HUDEP-2 (cell line): ENCODE measurements at regions not wholly inside any gene's neighbourhood (a gene's known extent, or its start where the extent isn't known, plus 50 kb on each side); places are given as distances from the start of the nearest gene placed in this dataset.
"Not testable (repeated sequence)": the region's sequence is repeated elsewhere in the genome, so short reads cannot be mapped to it uniquely, and the experiment has no call there.

ENCODE experiments used
- DNase-seq, 76 experiments: peaks; one replicate each; lab custom pipeline; 2025; ENCODE audit not compliant: unreplicated experiment in 76 of 76; lab: John Stamatoyannopoulos, UW

DNA sequence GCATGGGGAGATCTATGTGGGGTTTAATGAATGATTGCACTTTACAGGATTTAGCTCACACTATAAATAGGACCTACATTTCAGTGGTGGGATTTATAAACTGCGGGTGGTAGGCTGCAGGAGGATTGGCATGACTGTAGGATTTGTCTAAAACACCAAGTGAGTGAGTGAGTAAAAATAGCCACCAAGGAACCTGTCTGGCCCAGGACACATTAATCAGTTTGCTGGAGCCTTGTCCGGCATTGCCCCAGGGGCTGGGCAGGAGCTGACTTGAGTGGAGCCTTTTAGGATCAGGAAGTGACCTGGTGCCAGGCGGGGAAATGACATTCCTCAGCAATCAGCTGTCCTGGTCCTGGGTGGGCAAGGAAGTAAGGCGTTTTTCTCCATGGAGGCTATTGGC is 193.9 kb upstream of the ADRA1D start:
- no peak for DNase-seq

DNA sequence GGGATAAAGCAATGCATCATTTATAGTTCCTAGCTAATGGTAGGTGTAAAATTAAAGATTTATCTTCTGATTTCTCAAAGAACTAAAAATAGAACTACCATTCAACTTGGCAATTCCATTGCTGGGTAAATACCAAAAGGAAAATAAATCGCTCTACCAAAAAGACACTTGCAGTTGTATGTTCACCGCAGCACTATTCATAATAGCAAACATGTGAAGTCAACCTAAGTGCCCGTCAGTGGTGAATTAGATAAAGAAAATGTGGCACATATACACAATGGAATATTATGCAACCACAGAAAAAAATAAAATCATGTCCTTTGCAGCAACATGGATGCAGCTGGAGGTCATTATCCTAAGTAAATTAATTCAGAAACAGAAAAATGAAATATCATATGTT is 192.8 kb upstream of the ADRA1D start:
- DNase-seq, result no peak

DNA sequence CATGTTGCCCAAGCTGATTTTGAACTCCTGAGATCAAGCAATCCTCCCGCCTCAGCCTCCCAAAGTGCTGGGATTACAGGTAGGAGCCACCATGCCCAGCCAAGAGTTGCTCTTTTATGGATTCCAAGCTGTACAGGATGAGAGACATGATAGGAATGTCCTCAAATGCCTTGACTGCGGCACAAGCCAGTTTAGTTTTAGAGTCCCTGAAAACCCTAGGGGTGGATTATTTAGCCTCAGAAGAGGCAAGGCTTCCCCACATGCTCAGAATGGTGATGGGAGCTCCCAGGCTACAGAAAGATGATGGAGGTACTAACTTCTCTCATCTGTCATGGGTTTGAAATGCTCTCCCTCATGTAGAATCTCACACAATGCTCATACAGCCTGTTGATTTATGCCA is 192.1 kb upstream of the ADRA1D start:
- no peak for DNase-seq

DNA sequence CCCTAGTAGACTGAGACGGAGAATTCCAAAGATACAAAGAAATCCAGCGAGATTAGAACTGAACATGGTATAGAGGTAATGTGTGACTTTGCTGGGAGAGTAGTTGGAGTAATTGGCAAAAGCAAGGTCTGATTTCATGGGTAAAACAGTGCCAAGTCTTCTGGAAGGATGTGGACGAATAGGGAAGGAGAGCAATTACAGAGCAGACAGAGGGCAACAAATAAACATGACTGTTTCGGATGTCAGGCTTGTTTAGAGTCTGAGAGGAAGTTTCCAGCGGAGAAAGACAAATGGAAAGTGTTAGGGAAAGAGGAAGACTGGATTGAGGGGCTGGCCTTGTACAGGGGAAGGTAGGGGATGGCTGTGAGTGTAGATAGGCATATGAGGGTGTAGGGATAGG is 190.4 kb upstream of the ADRA1D start:
- no peak for DNase-seq

DNA sequence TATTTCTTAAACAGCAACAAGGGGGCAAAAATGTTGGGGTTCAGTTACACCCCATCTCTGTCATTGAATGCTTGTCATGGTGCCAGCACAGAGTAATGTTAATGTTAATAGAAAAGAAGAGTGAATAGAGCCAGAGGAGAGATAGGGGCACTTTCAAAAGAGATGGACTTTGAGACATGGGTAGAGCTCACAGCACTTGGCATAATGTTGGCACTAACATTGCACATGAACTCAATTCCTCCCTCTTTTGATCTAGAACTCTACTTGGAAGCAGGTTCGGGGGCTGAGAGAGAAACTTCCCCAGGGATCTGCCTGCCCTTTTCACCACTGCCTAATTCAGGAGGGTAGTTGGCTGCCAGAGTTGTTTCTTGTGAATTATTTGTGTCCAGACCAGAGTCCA is 188.0 kb upstream of the ADRA1D start:
- no peak for DNase-seq

DNA sequence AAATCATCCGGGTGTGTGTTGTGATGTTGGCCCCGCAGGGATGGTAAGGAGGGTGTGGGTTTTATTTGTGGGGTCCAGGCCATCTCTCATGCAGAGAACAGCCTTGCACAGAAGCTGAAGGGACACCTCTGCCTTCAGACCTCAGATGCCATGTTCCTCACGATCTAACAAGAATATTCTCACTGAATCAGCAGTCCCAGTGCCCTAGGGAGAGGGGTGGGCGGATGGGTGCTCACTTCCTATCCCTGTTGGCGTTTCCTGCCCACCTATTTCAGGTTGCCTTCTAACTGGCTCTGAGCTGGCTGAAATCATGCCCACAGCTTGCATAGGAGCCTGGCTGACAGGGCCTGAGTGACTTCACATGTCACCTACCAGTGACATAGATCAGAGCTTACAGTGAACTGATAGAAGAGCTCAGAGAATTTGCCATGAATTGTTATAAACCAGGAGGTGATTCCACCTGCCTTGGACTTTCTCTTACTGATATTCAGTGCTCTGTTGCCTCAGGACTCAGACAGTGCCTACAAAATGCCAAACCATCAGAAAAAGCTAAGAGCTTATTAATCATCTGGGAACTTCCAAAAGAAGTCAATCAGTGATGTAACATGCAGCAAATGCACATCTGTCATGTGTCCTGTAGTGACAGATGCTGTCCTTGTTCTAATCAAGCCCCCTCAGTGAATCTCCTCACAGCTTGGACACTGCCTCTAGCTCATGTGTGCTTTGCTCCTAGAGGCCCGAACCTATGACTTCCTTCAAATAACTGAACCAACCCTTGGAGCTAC is 186.8 kb upstream of the ADRA1D start:
- no peak for DNase-seq

DNA sequence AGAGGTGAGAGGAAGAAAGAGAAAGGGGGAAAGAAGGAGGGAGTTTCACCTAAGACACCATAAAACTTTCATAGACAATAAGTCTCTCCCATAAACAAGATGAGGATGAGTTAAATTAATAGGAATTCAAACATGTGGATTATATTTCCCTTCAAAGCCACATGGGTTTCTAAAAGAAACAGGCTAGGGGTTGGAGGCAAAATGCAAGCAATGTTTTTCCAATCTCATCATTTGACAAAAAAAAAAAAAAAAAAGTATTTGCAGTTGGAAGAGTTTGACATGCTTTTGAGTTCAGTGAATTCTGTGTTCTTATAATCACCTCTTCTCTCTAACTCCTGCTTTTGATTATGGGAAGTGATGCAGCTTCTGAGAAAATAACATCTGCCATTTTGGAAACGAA is 186.1 kb upstream of the ADRA1D start:
- no peak for DNase-seq

DNA sequence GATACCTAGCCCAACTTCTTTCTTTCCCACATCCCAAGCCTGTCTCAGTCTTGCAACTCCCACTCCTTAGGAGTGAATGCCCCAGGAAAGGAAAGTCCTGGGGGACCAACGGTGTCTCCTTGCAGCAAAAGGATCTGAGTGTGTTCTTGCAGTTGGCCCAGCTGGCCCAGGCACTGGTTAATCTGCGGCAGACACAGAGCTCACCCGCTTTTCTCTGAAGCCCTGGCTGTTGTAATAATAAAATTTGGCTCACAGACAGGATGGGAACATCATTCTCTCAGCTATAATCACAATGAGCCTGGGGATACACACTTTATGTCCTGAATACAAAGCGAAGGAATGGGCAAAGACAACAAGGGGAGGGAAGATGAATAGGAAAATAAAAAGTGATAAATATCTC is 185.6 kb upstream of the ADRA1D start:
- DNase-seq, result no peak

DNA sequence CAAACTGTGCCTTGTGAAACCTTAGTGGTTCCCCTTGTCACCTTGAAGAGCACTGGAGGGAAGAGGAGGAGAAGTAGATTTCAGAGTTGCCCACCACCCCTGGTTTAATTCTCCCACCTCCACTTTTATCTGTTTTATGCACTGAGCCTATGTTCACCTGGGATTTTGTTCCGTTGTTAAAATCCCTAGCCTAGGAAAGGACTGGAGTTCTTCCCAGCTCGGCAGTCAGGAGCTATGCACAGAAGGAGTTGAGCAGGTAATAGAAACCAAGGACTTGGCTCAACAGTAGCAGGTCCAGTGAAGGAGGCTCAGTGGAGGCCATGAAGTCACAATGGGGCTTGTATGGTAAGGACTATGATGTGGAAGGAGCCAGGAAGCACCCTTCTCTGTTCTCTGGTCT is 182.4 kb upstream of the ADRA1D start:
- DNase-seq, result no peak

DNA sequence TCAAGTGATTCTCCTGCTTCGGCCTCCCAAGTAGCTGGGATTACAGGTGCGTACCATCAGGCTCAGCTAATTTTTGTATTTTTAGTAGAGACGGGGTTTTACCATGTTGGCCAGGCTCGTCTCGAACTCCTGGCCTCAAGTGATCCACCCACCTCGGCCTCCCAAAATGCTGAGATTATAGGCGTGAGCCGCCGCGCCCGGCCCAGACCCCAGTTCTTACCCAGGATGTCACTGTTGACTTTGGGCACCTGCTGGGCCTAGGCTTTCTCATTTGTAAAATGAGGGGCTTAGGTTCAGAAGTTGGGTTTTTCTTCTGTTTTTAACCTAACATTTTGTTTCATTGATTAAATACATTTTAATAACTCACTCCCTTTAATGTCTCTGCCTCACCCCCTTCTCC is 181.7 kb upstream of the ADRA1D start:
- DNase-seq, result not testable (repeated sequence)

DNA sequence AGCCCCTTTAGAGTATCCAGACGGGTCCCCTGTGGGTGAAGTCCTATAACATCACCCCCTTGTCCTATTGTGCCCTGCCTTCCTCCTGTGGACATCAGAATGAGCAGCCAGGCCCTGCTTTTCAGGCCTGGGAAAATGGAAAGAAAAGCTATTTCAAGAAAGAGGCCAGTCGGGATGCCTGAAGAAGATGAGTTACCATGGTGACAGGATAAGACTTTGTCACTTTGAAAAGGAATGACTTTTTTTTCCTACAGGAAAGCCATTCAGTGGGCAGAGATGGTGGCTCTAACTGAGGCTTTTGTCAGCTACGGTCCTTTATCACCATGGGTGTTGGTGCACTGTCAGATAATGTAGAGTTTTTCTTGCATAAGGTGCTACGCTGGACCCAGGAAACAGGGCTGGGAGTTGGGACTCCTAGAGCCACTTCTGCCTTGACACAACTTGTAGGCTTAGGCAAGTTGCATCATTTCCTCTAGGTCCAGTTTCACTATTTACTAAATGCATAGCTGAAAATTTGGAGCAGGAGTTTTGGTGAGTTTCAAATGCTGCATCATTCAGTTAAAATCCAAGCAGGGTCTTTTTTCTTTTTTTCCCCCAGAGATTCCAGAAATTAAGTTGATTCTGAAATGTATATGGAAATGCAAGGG is 179.0 kb upstream of the ADRA1D start:
- DNase-seq, result no peak

DNA sequence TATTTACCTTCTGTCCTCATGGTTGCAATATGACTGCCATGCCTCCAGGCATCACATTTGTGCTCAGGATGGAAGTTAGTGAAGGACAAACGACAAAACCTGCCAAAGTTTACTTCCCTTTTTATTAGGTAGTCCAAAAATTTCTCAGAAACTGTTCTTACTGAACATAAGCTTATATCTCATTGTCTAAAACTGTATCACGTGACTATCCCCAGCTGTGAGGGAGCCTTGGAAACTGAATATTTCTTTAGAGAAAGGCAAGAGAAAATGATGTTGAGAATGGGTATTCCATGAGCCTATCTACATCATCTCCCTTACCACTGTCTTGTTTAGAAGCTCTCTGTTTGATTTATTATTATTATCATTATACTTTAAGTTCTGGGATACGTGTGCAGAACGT is 169.1 kb upstream of the ADRA1D start:
- DNase-seq, result no peak

DNA sequence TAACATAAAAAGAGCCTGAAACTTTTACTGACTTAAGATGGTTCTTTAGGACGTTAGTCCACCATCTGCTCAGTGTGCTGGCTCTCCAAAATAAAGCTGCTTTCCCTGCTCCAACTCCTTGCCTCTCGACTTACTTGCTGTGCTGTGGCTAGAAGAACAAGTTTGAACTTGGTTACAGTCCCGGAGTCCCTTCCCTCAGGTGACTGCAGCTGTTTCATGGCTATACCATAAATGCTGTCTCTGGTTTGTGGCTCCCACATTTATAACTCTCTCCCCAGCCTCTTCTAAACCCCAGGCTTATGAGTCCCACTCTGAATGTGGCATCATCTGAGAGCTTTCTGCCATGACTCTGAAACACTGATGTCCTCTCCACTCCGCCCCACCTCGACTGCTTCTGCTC is 166.2 kb upstream of the ADRA1D start:
- no peak for DNase-seq

DNA sequence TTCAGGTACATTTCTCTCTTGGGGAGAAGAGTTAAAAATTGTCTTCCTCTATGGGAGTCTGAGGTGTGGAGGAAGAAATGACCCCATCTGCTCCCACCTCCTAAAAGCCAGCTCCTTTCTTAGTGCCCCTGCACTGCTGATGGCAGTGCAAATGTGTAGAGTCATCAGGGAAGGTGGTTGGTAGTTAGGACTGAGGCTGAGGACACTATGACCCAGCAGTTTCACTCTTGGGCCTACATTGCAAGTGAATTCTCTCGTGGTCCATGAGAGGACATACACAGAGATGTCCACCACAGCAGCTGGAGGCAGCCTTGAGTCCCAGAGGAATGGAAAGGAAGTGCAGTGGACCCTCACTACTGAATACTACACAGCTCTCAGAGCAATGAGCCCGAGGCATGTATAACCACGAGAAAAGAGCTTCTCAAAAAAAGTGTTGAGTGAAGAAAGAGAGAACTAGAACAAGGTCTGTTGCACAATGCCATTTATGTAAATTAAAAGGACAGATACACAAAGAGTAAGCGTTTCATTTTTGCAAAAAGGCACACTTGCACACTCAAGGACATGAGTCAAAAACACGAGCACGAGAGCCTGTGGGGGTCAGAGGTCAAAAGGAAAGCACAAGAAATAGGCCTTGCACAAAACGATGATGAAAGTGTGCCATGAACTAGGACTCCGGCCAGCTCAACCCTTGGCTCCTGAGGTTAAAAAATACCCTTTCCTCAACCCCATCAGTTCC is 164.4 kb upstream of the ADRA1D start:
- no peak for DNase-seq

DNA sequence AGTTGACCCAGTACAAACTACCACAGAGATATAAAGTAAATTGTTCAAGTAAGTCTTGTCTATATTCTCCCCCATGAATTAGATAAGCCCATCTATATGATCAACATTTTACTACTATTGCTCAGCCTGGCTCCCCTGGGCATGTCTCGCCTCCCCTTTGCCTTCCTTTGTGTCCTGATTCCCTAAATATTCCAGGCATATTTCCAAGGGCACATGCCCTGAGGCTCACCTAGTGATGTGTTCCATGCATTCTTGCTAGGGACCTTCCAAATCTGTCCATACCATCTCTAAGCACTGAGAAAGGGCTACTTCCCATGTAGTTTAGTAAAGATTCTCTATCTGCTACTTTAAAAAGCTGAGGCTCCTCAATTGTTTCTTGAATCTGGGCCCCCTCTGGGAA is 163.1 kb upstream of the ADRA1D start:
- DNase-seq, result no peak

DNA sequence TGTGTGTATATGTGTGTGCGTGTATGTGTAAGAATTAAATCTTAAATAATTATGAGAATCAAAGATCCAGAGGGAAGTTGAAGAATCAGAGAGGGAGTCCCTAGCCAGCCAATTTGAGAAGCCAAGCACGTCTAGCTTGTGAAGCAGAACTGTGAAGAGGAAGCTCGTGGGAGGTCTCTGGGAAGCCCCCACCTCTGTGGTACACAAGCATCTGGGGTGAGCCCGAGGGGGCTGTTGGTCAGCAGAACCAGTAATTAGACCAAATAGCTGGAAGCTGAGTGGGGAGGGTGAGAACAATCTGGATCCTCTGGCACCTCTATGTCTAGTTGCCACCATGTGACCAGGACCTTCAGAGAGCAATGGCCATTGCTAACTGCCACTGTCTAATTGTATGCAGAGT is 162.7 kb upstream of the ADRA1D start:
- no peak for DNase-seq

DNA sequence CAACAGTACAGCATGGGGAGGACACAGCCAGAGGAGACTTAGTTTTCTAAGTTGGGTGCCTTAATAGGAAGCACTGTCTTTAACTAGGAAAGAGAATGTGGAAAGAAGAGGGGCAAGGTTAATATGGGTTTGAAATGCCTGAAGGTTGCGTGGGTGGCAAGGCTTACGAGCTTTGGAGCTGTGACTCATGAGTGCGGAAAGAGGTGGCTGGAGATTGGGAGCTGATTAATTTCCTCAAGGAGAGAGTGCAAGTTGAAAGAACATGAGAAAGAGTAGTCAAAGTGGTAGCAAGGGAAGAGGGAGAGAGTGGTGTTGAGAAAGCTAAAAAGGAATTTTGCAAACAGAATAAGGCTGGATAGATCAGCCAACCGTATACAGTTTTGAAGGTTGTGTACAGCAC is 157.5 kb upstream of the ADRA1D start:
- DNase-seq, result no peak

DNA sequence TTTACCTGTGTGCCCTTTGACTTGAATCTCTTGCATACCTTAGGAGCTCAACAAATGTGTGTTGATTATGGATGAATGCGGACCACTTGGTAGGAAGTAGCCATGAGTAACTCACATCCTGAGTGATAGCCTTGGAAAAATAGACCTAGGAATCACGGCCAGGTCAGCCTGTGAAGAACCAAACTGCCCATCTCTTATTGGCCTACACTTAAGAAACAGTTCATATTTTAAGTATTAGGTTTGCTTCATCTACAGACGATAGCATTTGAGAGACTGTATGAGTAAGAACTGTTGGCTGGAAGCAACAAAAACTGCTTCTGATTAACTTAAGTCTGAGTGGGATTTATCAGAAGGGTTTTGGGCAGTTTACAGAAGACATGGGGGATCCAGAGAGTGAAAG is 152.5 kb upstream of the ADRA1D start:
- no peak for DNase-seq

DNA sequence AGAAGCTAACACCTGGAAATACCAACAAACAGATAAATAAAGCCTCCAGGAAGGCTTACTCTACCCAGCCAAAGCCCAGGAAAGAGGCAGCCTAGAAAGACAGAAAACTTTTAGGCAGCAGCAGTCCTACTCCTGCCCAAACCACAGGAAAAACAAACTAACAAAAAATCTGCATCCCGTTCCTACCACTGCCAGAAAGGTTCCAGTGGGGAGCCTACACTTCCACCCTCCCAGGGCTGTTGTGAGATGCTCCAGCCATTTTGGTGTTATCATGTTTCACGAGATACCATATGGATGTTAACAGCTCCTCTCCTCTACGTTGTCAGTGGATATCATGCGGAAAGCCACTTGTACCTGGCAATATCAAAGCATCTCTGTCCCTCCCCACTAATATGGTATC is 135.9 kb upstream of the ADRA1D start:
- DNase-seq, result no peak

DNA sequence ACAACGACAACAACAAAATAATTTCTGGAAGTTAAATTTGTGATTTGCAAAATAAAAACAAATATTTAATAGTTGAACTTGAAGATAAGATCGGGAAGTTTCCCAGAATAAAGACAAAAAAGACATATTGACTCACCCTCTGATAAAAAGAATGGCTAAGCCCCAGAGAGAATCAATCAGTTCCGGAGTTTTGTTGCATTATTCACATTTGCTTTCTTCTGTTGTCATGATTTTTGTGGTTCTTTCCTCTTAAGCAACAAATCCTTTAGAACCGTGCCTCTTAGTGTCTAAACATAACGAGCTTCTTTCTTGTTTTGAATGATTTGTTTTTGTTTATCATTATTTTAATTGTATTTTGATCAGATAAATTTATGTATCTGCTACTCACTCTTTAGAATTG is 134.9 kb upstream of the ADRA1D start:
- DNase-seq, result no peak

DNA sequence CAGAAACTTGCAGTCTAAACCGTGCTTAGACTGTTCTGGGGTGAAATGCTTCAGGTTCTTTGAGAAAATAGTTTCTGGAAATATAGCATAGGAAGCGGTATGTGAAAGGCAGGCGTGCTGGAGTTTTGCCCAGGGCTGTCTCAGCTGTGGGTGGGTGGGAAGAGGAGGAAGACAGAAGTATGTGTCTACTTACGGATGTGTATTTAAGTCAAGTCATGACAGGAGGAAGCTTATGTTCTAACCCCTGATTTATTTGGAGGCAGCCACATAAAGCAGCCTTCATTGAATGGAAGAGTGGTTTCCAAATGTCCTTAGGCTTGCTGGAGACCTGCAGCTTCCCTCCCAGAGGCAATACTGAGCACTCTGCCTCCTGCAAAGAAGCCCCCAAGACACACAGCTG is 126.8 kb upstream of the ADRA1D start:
- DNase-seq, result no peak

DNA sequence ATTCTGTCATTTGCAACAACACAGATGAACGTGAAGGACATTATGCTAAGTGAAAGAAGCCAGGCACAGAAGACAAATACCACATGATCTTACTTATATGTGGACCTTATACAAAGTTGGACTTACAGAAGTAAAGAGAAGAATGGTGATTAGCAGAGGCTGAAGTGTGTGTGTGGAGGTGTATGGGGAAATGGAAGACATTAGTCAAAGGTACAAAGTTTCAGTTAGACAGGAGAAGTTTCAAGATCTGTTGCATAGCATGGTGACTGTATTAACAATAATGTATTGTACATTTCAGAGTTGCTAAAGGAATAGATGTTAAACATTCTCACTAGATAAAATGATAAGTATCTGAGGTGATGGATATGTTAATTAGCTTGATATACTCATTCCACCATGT is 124.4 kb upstream of the ADRA1D start:
- no peak for DNase-seq
